Myocyte (in vitro differentiated cells): ENCODE measurements at regions not wholly inside any gene's neighbourhood (a gene's known extent, or its start where the extent isn't known, plus 50 kb on each side); places are given as distances from the start of the nearest gene placed in this dataset.

Experiments
- DNase-seq: peaks from one replicate; pipeline ENCODE4 v3.0.0-alpha.2; 2012; ENCODE audit warnings: low read depth

- no peak for DNase-seq
These were observed 1455.3 kb downstream of the BRD1 start for GRCh38 chr22:48372390-48372789.

GRCh38 chr22:48371391-48371790 lies 1456.3 kb downstream of the BRD1 start:
- DNase-seq = no peak

GRCh38 chr22:48370508-48371325 lies 1457.0 kb downstream of the BRD1 start:
- no peak for DNase-seq

- DNase-seq = no peak
These were observed 1457.7 kb downstream of the BRD1 start for GRCh38 chr22:48369789-48370507.

GRCh38 chr22:48368975-48369525 lies 1458.6 kb downstream of the BRD1 start:
- no peak for DNase-seq

- DNase-seq = no peak
These were observed 1459.9 kb downstream of the BRD1 start for GRCh38 chr22:48367731-48368130.

GRCh38 chr22:48366591-48366990 lies 1461.1 kb downstream of the BRD1 start:
- DNase-seq = no peak

- DNase-seq = no peak
These were observed 1461.6 kb downstream of the BRD1 start for GRCh38 chr22:48366056-48366455.

- no peak for DNase-seq
These were observed 1462.3 kb downstream of the BRD1 start for GRCh38 chr22:48365386-48365785.

GRCh38 chr22:48362721-48363404 lies 1464.8 kb downstream of the BRD1 start:
- DNase-seq = no peak

GRCh38 chr22:48361099-48361639 lies 1466.5 kb downstream of the BRD1 start:
- DNase-seq = no peak

- DNase-seq = no peak
These were observed 1468.1 kb downstream of the BRD1 start for GRCh38 chr22:48359613-48359965.

- DNase-seq = no peak
These were observed 1468.6 kb downstream of the BRD1 start for GRCh38 chr22:48358886-48359612.

- DNase-seq = no peak
These were observed 1469.7 kb downstream of the BRD1 start for GRCh38 chr22:48357961-48358360.

- no peak for DNase-seq
These were observed 1470.5 kb downstream of the BRD1 start for GRCh38 chr22:48357196-48357595.

GRCh38 chr22:48356731-48357130 lies 1470.9 kb downstream of the BRD1 start:
- DNase-seq = no peak

GRCh38 chr22:48354096-48354495 lies 1473.6 kb downstream of the BRD1 start:
- DNase-seq = no peak

GRCh38 chr22:48353116-48353947 lies 1474.3 kb downstream of the BRD1 start:
- DNase-seq = no peak

GRCh38 chr22:48352086-48352911 lies 1475.4 kb downstream of the BRD1 start:
- no peak for DNase-seq
